ENCODE measurements at regions not wholly inside any gene's neighbourhood (a gene's known extent, or its start where the extent isn't known, plus 50 kb on each side); places are given as distances from the start of the nearest gene placed in this dataset.

GRCh38 chr9:38272710-38273109 is 119.8 kb upstream of the ALDH1B1 start:
- Histone ChIP-seq H2AFZ (ENCODE audit: low read length) (no peak overlapping the region), H3K4ac (replicated peaks; ENCODE audit: insufficient read length, low read depth, low read length) (no peak overlapping the region), H4K5ac (ENCODE audit: insufficient read length, low read depth, low read length) (no peak overlapping the region), H2BK120ac (replicated peaks; ENCODE audit: low read depth, low read length) (no peak overlapping the region), H2BK5ac (ENCODE audit: low read depth, low read length) (no peak overlapping the region), H2BK12ac (ENCODE audit: low read depth, low read length) (no peak overlapping the region), H3K27ac (ENCODE audit: low read depth, low read length) (no peak overlapping the region), H3K27me3 (replicated peaks in 1 of 4; ENCODE audit: control insufficient read depth in 3 of 4, extremely low read depth in 1 of 4, insufficient read depth in 3 of 4, low read length in 3 of 4) (no peaks in the 10 kb centered on the region; a peak in 3 of 7 replicates), H3K56ac (replicated peaks; ENCODE audit: insufficient read length, low read depth, low read length) (no peak overlapping the region), H3K14ac (ENCODE audit: insufficient read length) (no peak overlapping the region), H4K20me1 (replicated peaks in 1 of 2; ENCODE audit: control insufficient read depth in 1 of 2, insufficient read depth in 2 of 2, low read length in 2 of 2) (no peaks in the 10 kb centered on the region), H4K8ac (ENCODE audit: extremely low read depth, insufficient read depth, low read length) (no peak overlapping the region), H3K36me3 (ENCODE audit: control insufficient read depth in 2 of 4, insufficient read depth in 4 of 4, low read length in 3 of 4) (no peaks in the 10 kb centered on the region), H3K9ac (replicated peaks in 1 of 4; ENCODE audit: extremely low read depth in 1 of 4, low read depth in 3 of 4, low read length in 3 of 4) (no peak overlapping the region), H3K4me3 (ENCODE audit: extremely low read depth in 1 of 4, insufficient read depth in 2 of 4, low read depth in 3 of 4, low read length in 4 of 4) (no peak overlapping the region), H2BK20ac (ENCODE audit: low read length) (no peak overlapping the region), H3K79me1 (ENCODE audit: low read depth, low read length) (no peaks in the 10 kb centered on the region), H3K4me1 (replicated peaks in 1 of 4; ENCODE audit: control insufficient read depth in 3 of 4, insufficient read depth in 4 of 4, low read length in 3 of 4) (peaks cover 0 to 2% (median under 1%) of the 10 kb centered on the region in 4 experiments; a peak in 2 of 7 replicates), H3K18ac (ENCODE audit: extremely low read depth, low read length) (no peak overlapping the region), H3K23me2 (ENCODE audit: low read depth, low read length) (no peaks in the 10 kb centered on the region), H2BK15ac (ENCODE audit: low read length) (no peak overlapping the region), H3K23ac (ENCODE audit: insufficient read length) (no peak overlapping the region), H3K79me2 (ENCODE audit: control insufficient read depth in 1 of 2, insufficient read depth in 2 of 2, low read length in 2 of 2) (no peaks in the 10 kb centered on the region), H3K4me2 (ENCODE audit: insufficient read depth in 1 of 2, low read depth in 2 of 2, low read length in 2 of 2) (no peak overlapping the region), H2AK5ac (ENCODE audit: low read depth, low read length) (no peak overlapping the region), H4K91ac (replicated peaks; ENCODE audit: insufficient read length, low read length) (no peak overlapping the region), H3K9me3 (ENCODE audit: insufficient read depth in 2 of 2, low read depth in 1 of 2, low read length in 1 of 2) (no peaks in the 10 kb centered on the region)
- CTCF ChIA-PET (ENCODE audit: partially characterized antibody) = no interaction called here
- POLR2A ChIA-PET (ENCODE audit: partially characterized antibody) = no interaction called here
- WGBS, 2 experiments (ENCODE audit: extremely low coverage in 1 of 2, insufficient coverage in 1 of 2, insufficient read length in 1 of 2, insufficient replicate concordance in 2 of 2, low coverage in 1 of 2, low lambda C conversion rate in 2 of 2, missing lambda C conversion rate in 1 of 2) = 89% methylated on average over 1 of the region's 1 CpG; no CpG with 5 or more reads in 1 of the 2 experiments
- DNase-seq (ENCODE audit: low read depth in 1 of 2, low spot score in 2 of 2) (no peak), FAIRE-seq (no peak)
- no peak for TF ChIP-seq SAP30 (IDR thresholded peaks at IDR 0.05; ENCODE audit: insufficient read depth, insufficient replicate concordance, low read length)
- TF ChIP-seq KDM1A (IDR thresholded peaks at IDR 0.05; ENCODE audit: borderline replicate concordance, low read length) = no peak

All from H1 (cell line).